Esophagus (tissue), 2 donors: ENCODE measurements at regions not wholly inside any gene's neighbourhood (a gene's known extent, or its start where the extent isn't known, plus 50 kb on each side); places are given as distances from the start of the nearest gene placed in this dataset.

Experiments used
- H3K27ac ChIP-seq, 2 donors: one replicate each; pipeline ENCODE4 v1.5.1; 2013; ENCODE audit warnings: low read depth in 2 of 2, mild to moderate bottlenecking in 2 of 2, inconsistent platforms in 1 of 2, low read length in 1 of 2, moderate library complexity in 1 of 2
- H3K27me3 ChIP-seq, 2 donors: one replicate each; pipeline ENCODE4 v1.6.1; 2013; ENCODE audit warnings: low read length in 2 of 2, control low read depth in 1 of 2, mild to moderate bottlenecking in 1 of 2; ENCODE audit not compliant: insufficient read depth in 2 of 2, control insufficient read depth in 1 of 2
- H3K36me3 ChIP-seq, 2 donors: one replicate each; pipeline ENCODE4 v1.6.1; 2013; ENCODE audit warnings: low read length in 1 of 2; ENCODE audit not compliant: control insufficient read depth in 2 of 2, insufficient read depth in 2 of 2
- H3K4me1 ChIP-seq, 2 donors: one replicate each; pipeline ENCODE4 v1.6.1; 2013; ENCODE audit warnings: low read length in 1 of 2; ENCODE audit not compliant: control insufficient read depth in 2 of 2, insufficient read depth in 2 of 2
- H3K4me3 ChIP-seq, 2 donors: one replicate each; pipeline ENCODE4 v1.5.1; 2013; ENCODE audit warnings: low read length in 2 of 2, mild to moderate bottlenecking in 2 of 2, low read depth in 1 of 2, moderate library complexity in 1 of 2
- H3K9me3 ChIP-seq, 2 donors: one replicate each; pipeline ENCODE4 v1.6.1; 2013; ENCODE audit warnings: mild to moderate bottlenecking in 2 of 2, low read depth in 1 of 2, low read length in 1 of 2, moderate library complexity in 1 of 2; ENCODE audit not compliant: control insufficient read depth in 2 of 2, insufficient read depth in 1 of 2
- WGBS, 2 donors: extraction: QIAGEN DNeasy Blood & Tissue Kit; methylation state at CpG; one replicate each; pipeline ENCODE4 v1.1.7; 2013; 5-methylcytosine and 5-hydroxymethylcytosine counted together
- donor health status: healthy with polysubstance abuse.
- donor health status: Bipolar disorder and iron deficiency.

- Histone ChIP-seq H3K27ac (no peak overlapping the region), H3K4me3 (no peak overlapping the region), H3K9me3 (no peaks in the 10 kb centered on the region), H3K27me3 (no peaks in the 10 kb centered on the region), H3K36me3 (no peaks in the 10 kb centered on the region), H3K4me1 (no peaks in the 10 kb centered on the region)
- WGBS, 2 donors, result 82% methylated on average over 7 of the region's 7 CpGs
Measured at GRCh38 chr21:16004523-16004922, 274.7 kb downstream of the USP25 start.

- no peaks in the 10 kb centered on the region for H3K27me3 ChIP-seq
- no peaks in the 10 kb centered on the region for H3K4me1 ChIP-seq
- WGBS, 2 donors, result 82 to 88% methylated on average over 1 of the region's 1 CpG
- no peak overlapping the region for H3K27ac ChIP-seq
- H3K9me3 ChIP-seq, result no peaks in the 10 kb centered on the region
- H3K4me3 ChIP-seq, result no peak overlapping the region
- H3K36me3 ChIP-seq, result no peaks in the 10 kb centered on the region
Measured at GRCh38 chr21:16005996-16006395, 276.2 kb downstream of the USP25 start.

GRCh38 chr21:16007943-16008342 is 278.2 kb downstream of the USP25 start:
- Histone ChIP-seq H3K27ac (no peak overlapping the region), H3K4me1 (no peaks in the 10 kb centered on the region)
- 64 to 65% methylated on average over 2 of the region's 2 CpGs for WGBS, 2 donors

GRCh38 chr21:16011719-16012118 is 281.9 kb downstream of the USP25 start:
- H3K36me3 ChIP-seq, result no peaks in the 10 kb centered on the region
- no peak overlapping the region for H3K27ac ChIP-seq
- no peak overlapping the region for H3K4me3 ChIP-seq
- 80 to 96% methylated on average over 4 of the region's 4 CpGs for WGBS, 2 donors
- no peaks in the 10 kb centered on the region for H3K4me1 ChIP-seq
- H3K9me3 ChIP-seq, result no peaks in the 10 kb centered on the region
- no peaks in the 10 kb centered on the region for H3K27me3 ChIP-seq

More at GRCh38 chr21:16007943-16008342, 278.2 kb downstream of the USP25 start:
- Histone ChIP-seq H3K4me3 (no peak overlapping the region), H3K27me3 (no peaks in the 10 kb centered on the region), H3K9me3 (no peaks in the 10 kb centered on the region), H3K36me3 (no peaks in the 10 kb centered on the region)

- no peaks in the 10 kb centered on the region for H3K4me1 ChIP-seq
- H3K27ac ChIP-seq, result no peak overlapping the region
- H3K27me3 ChIP-seq, result no peaks in the 10 kb centered on the region
- no peaks in the 10 kb centered on the region for H3K36me3 ChIP-seq
- 39 to 56% methylated on average over 2 of the region's 2 CpGs for WGBS, 2 donors
- H3K4me3 ChIP-seq, result no peak overlapping the region
- H3K9me3 ChIP-seq, result no peaks in the 10 kb centered on the region
Measured at GRCh38 chr21:16013570-16013969, 283.8 kb downstream of the USP25 start.

GRCh38 chr21:16020878-16021277 is 291.1 kb downstream of the USP25 start:
- Histone ChIP-seq H3K4me1 (no peaks in the 10 kb centered on the region), H3K36me3 (no peaks in the 10 kb centered on the region), H3K27ac (no peak overlapping the region), H3K27me3 (no peaks in the 10 kb centered on the region), H3K4me3 (no peak overlapping the region), H3K9me3 (no peaks in the 10 kb centered on the region)
- 90 to 96% methylated on average over 2 of the region's 2 CpGs for WGBS, 2 donors

GRCh38 chr21:16022116-16022515 is 292.3 kb downstream of the USP25 start:
- no peaks in the 10 kb centered on the region for H3K27me3 ChIP-seq
- WGBS, 2 donors, result 79% methylated on average over 4 of the region's 4 CpGs
- no peaks in the 10 kb centered on the region for H3K4me1 ChIP-seq
- no peak overlapping the region for H3K4me3 ChIP-seq
- no peaks in the 10 kb centered on the region for H3K36me3 ChIP-seq
- no peak overlapping the region for H3K27ac ChIP-seq
- no peaks in the 10 kb centered on the region for H3K9me3 ChIP-seq

- H3K4me1 ChIP-seq, result no peaks in the 10 kb centered on the region
- H3K27ac ChIP-seq, result no peak overlapping the region
- no peaks in the 10 kb centered on the region for H3K36me3 ChIP-seq
- no peaks in the 10 kb centered on the region for H3K9me3 ChIP-seq
- no peak overlapping the region for H3K4me3 ChIP-seq
- no peaks in the 10 kb centered on the region for H3K27me3 ChIP-seq
- WGBS, 2 donors, result 74 to 75% methylated on average over 3 of the region's 3 CpGs
Measured at GRCh38 chr21:16022921-16023320, 293.1 kb downstream of the USP25 start.

GRCh38 chr21:16028142-16028541 is 298.4 kb downstream of the USP25 start:
- H3K4me1 ChIP-seq, result no peaks in the 10 kb centered on the region
- H3K4me3 ChIP-seq, result no peak overlapping the region
- H3K36me3 ChIP-seq, result no peaks in the 10 kb centered on the region
- 76 to 87% methylated on average over 2 of the region's 2 CpGs for WGBS, 2 donors
- no peaks in the 10 kb centered on the region for H3K27me3 ChIP-seq
- H3K9me3 ChIP-seq, result no peaks in the 10 kb centered on the region
- H3K27ac ChIP-seq, result no peak overlapping the region

- WGBS, 2 donors, result 69 to 70% methylated on average over 2 of the region's 2 CpGs
- Histone ChIP-seq H3K36me3 (no peaks in the 10 kb centered on the region), H3K27me3 (no peaks in the 10 kb centered on the region), H3K27ac (no peak overlapping the region), H3K9me3 (no peaks in the 10 kb centered on the region), H3K4me3 (no peak overlapping the region), H3K4me1 (no peaks in the 10 kb centered on the region)
Measured at GRCh38 chr21:16028941-16029464, 299.2 kb downstream of the USP25 start.
